ENCODE measurements at regions not wholly inside any gene's neighbourhood (a gene's known extent, or its start where the extent isn't known, plus 50 kb on each side); places are given as distances from the start of the nearest gene placed in this dataset.
"Not testable (repeated sequence)": the region's sequence is repeated elsewhere in the genome, so short reads cannot be mapped to it uniquely, and the experiment has no call there.

- no peak for DNase-seq (ENCODE audit: low spot score)
Measured at GRCh38 chr2:114066186-114066747, 176.4 kb downstream of the ACTR3 start.

GRCh38 chr2:114068438-114068837 lies 178.5 kb downstream of the ACTR3 start:
- DNase-seq (ENCODE audit: low spot score), result no peak

- DNase-seq (ENCODE audit: low spot score), result no peak
Measured at GRCh38 chr2:114076961-114077360, 187.1 kb downstream of the ACTR3 start.

DNA sequence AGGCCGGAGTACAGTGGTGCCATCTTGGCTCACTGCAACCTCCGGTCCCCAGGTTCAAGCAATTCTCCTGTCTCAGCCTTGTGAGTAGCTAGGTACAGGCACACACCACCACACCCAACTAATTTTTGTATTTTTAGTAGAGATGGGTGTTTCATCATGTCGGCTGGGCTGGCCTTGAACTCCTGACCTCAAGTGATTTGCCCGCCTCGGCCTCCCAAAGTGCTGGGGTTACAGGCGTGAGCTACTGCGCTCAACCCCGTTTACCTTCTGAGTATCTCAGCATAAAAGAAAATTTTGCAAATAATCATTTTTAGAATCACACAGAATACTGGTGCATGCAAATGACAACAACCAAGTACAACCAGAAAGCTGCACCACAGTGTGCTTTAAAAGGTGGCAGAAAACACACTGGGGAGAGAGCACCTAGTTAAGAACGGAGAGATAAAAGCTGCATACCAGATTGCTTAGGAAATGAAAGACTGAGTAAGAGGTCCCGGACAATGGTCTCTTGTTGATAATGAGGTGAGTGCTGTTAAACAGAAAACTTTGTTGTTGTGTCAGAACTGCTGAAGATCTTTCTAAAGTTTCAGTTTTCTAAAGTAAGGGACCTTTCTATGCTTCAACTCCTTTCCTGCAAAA lies 189.6 kb downstream of the ACTR3 start:
- no peak for DNase-seq (ENCODE audit: low spot score)

GRCh38 chr2:114082731-114083433 lies 193.0 kb downstream of the ACTR3 start:
- DNase-seq (ENCODE audit: low spot score), result no peak

GRCh38 chr2:114083717-114084387 lies 194.0 kb downstream of the ACTR3 start:
- DNase-seq (ENCODE audit: low spot score), result no peak

- no peak for DNase-seq (ENCODE audit: low spot score)
Measured at GRCh38 chr2:114085238-114085637, 195.3 kb downstream of the ACTR3 start.

DNA sequence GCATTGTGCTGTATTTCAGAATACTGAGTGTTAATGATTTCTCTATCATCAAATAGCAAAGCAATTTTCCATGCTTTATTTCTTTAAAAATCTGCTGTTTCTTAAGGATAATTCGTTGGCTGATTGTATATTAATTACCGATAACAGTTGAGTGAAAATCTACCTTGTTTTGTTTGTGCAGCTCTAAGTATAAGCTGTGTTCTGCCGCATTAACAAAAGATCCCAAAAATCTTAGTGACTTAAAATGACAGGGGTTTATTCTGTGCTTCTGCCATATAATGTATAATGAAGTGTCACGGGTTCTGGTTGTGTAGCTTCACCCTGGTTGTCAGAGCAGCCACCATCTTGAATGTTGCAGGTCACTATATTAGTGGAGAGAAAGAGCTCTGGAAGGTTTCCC lies 196.1 kb downstream of the ACTR3 start:
- no peak for DNase-seq (ENCODE audit: low spot score)

- no peak for DNase-seq (ENCODE audit: low spot score)
Measured at GRCh38 chr2:114089636-114090319, 199.9 kb downstream of the ACTR3 start.

GRCh38 chr2:114091010-114091409 lies 201.1 kb downstream of the ACTR3 start:
- DNase-seq (ENCODE audit: low spot score), result no peak

GRCh38 chr2:114108249-114108648 lies 218.4 kb downstream of the ACTR3 start:
- no peak for DNase-seq (ENCODE audit: low spot score)

GRCh38 chr2:114108824-114109416 lies 219.0 kb downstream of the ACTR3 start:
- no peak for DNase-seq (ENCODE audit: low spot score)

GRCh38 chr2:114111329-114111728 lies 221.4 kb downstream of the ACTR3 start:
- DNase-seq (ENCODE audit: low spot score), result no peak

DNA sequence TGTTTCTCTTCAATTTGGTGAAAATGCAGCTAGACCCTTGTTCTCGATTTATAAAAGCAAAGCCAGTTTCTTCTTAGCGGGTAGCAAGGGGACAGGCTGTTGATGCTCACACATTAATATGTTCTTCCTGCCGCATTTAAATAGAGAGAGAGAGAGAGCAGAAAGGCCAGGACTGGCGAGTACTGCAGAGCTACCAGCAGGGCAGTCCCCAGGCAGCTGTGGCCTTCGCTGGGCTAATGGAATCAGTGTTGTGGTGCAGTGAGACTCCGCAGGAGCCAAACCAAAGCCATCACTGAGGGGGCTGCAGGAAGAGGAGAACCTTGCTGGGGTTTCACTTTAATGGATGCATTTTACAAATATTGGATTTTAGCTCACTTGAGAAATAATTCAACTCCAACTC lies 223.6 kb downstream of the ACTR3 start:
- no peak for DNase-seq (ENCODE audit: low spot score)

DNA sequence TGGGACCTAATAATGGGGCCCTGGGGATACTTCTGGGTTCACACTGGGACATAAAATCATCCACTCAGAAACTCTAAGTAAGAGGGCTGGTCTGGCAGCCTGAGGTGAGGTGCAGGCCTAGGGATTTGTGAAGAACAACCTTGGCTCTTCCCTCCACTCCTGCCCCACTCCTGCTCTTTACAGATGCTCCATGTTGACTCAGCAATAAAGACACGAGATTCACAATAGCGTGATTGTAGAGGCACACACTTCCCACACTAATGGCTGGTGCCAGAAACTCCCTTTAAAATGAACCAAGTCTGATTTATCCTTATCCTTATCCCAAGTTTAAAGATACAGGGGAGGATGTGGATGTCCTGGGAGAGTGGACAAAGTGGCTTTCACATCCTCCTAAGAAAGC lies 228.2 kb downstream of the ACTR3 start:
- DNase-seq (ENCODE audit: low spot score), result no peak

DNA sequence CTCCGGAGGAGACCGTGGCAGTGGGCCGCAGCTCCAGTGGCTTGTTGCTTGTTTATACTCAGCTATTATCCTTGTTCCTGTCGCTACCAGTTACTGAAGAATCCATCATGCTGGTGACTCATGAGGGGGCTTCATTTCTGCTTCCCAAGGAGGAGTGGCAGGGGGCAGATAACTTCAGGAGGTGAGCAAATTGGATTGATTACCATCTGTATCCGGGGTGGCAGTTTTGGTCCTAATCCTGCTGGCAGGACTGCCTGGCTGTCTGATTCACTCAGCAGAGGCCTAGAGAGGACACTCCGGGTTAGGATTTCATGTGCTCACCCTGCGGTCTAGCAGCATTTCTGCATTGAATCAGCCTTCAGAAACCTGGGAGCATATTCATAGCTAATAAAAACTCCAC lies 230.0 kb downstream of the ACTR3 start:
- peak; percentile 2 for DNase-seq (ENCODE audit: low spot score)

GRCh38 chr2:114122930-114123329 lies 233.0 kb downstream of the ACTR3 start:
- no peak for DNase-seq (ENCODE audit: low spot score)

GRCh38 chr2:114123925-114124324 lies 234.0 kb downstream of the ACTR3 start:
- DNase-seq (ENCODE audit: low spot score), result no peak

- peak; percentile 1 for DNase-seq (ENCODE audit: low spot score)
Measured at GRCh38 chr2:114127372-114127771, 237.5 kb downstream of the ACTR3 start.

GRCh38 chr2:114128263-114128662 lies 238.4 kb downstream of the ACTR3 start:
- no peak for DNase-seq (ENCODE audit: low spot score)

GRCh38 chr2:114128725-114129124 lies 238.8 kb downstream of the ACTR3 start:
- DNase-seq (ENCODE audit: low spot score), result no peak

- not testable (repeated sequence) for DNase-seq (ENCODE audit: low spot score)
Measured at GRCh38 chr2:114132050-114132449, 242.2 kb downstream of the ACTR3 start.
